ENCODE measurements at regions not wholly inside any gene's neighbourhood (a gene's known extent, or its start where the extent isn't known, plus 50 kb on each side); places are given as distances from the start of the nearest gene placed in this dataset.

DNA sequence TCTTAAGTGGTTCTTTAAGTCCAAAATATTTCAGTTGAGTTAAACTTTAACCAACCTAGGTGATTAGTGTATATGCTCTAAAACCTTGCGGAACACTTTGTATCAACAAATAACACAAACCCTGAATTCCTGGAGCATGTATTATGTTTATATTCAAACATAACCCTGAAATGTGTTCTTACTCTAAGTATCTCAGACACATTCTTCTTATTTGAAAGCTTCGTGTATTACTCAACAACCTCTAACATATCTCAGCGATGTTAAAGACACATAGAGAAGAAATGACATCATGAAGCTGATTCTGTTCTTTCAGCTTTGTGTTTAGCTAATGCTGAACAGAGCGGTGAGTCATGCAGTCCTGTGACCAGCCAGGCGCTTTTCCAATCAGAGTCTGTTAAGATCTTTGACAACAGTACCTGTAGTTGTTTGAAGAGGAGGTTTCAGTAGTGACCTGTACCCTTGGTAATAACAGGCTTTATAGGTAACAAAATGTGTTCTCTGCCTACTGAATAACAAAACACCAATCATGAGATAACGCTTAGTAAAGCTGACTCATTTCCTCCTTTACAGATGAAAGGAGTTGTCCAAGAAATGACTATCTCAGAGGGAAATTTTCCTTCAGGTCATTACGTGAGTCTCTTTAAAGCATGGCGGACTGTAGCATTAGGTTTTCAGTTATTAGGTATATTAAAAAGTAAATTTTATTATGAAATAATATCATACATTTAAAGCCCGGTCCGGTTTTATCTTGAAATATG, 67.3 kb upstream of the KLF6 start:
- DNase-seq (ENCODE audit: low read depth): peak; percentile 97

DNA sequence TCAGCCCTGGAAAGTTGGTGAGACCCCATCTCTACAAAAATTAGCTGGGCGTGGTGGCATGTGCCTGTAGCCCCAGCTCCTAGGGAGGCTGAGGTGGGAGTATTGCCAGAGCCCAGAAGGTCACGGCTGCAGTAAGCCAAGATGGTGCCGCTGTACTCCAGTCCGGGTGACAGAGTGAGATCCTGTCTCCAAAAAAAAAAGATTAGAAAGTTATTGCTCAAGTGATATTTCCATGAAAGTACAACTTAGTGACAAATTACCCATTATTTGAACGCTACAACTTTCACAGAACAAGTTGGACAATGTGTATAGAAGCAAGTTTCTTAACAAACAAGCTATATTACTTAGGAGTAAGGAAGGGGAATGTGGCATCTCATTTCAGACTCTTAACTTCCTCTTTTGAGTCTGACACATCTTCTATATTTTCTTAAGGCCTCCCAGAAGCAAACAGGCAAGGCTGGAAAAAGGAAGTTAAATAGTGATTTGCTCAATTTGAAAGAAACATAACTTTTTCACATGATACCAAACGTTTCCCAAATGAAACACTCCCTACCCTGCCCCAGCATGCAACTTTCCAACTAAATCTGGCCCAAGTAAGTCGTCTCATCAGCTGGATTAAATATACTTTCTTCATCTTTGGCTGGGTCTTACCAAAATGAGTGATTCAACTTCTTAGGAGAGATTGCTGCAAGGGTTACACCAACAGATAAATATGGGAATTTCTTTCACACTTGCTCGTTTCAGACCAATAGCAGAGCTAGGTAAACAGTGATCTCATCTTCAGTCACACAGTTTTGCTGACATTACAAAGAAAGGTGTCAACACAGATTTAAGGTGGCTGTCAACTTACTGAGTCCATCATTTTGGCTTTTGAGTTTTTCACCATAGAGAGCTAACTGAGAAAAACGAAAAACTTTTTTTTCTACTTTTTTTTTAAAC, 66.3 kb upstream of the KLF6 start:
- peak; percentile 82 for DNase-seq (ENCODE audit: low read depth)

DNA sequence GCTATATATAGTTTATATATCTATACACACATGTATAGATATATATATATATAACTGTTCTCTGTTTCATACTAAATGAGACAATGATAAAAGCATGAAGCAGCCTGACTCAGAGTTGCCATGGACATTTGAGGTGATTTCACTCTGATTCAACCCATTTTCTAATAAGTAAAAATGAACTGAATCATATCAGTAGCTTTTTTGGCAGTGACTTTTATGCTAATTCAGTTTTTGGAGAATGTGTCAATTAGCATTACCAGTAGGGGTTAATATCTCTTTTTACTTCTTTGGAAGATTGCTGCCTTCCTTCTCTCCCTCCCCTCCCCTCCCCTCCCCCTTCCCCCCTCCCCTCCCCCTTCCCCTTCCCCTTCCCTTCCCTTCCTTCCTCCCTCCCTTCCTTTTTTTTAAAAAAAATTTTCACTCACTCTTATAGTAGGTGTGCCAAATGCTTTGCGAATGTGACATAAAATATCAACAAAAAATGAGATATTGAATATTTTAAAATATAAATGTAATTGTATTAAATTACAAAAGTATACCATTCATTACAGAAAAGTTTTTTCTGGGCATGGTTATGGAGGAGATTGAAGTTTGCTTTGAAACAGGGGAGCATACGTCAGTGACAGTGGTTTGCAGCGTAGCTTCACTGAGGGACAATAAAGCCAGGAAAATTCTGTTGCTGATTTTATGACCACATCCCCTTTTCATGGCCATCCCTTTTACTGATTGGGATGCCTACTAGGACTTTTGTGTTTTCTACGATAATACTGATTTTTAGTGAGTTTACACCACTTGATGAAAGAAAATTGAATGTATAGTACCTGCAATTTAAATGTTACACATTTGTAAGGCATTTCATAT, 64.0 kb upstream of the KLF6 start:
- peak; percentile 56 for DNase-seq (ENCODE audit: low read depth)

DNA sequence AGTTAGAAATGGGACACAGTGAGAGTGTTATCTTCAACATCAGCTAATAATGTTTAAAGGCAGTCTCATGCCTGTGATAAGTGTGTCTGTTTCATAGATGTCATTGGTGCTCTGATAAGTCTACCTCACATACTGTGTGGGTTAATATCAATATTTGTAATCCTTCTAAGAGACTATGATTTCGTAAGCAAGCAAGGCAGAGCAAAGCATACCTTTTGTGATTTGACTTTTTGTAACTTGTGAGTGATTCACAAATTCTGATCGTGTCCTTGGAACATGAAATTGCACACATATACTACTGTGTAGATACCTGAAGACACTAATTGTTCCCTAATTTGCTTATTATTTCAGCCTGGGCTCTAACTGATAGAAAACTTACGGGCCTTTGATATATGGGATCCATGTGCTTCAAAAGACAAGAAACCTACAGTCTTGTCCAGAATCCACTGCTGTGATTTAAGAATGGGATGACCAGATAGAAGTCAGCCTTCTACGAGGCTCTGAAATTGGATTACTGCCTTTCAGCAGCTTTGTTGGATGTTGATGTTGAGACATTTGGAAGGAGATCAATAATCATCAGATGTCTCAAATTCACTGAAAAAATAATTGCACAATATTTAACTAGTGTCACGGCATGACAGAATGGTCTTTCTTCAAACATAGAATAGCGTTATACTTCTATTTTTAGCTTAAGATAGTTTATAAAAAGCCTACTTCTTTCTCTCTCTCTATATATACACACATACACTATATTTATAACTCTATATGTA, 63.2 kb upstream of the KLF6 start:
- peak; percentile 58 for DNase-seq (ENCODE audit: low read depth)

DNA sequence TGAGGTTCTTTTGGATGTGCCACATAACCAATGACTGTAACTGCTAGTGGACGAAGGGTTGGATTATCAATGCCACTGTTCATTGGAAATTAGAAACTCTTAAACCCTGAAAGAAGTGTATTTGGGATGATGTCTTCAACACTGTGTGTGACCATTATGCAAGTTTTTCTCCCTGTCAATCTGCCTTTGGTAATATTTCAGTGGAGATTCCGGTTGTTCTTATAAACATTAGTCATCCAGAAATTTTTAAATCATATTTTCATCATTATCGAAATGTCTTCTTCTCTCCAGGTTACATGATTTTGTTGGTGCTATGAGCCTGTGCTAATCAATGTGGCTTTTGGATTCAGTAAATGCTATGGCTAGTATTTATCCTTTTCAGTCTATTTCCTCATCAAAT, 61.7 kb upstream of the KLF6 start:
- no peak for DNase-seq (ENCODE audit: low read depth)

DNA sequence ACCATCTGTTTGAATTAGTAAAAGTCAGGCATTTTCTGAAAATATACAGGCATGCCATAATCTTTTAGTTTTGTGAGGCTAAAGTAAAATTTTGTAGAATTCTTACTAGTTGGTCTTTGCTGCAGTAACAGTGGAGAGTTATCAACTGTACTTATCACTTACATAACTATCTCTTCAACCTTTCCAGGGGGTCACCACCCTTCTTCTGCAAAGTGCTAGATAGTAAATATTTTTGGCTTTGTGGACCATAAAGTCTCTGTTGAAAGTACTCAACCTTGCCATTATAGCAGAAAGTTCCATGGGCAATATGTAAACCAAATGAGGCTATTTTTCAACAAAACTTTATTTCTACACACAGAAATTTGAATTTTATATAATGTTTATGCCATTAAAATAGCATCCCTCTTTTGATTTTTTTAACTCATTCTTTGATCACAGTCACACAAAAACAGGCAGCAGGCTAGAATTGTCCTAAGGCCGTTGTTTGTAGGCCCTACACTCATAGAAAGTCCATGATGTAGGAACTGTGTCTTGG, 59.5 kb upstream of the KLF6 start:
- no peak for DNase-seq (ENCODE audit: low read depth)

DNA sequence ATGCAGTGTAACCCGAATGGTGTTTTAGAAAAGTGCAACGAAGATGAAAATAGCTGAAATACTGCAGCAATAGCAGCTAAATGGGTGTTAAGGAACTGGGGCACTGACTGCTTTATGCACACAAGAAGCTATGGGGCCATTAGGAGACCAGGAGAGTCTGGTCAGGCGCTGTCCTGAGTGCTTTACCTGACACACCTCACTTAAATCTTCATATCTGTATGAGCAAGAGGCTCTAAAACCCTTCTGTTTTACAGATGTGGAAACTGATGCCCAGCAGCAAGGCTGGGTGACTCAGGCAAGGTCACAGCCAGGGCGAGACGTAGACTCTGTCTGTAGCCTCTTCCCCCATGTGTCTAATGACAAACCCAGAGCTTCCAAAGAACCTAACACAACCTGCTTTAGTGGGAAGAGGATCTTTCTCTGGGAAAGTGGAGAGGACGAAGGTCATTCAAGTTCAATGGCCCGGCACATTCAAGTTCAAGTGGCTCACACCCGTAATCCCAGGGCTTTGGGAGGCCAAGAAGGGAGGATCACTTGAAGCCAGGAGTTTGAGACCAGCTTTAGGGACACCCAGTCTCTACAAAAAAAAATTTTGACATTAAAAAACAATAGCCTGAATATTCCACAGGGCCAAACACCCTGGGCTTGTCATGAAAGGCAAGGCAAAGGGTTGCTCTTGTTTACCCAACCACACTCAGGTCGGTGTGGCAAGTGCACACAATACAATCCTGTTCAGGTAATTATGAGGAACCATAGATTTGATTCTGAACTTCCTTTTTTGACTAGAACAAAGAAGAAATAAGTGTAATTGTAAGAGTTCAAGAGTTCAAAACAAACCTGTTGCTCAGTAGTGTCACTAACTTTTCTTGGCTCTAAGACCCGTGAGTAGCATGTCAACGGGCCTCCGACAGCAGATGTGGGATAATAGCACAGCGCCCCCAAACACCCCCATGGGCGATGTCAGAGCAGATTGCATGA, 53.7 kb upstream of the KLF6 start:
- DNase-seq (ENCODE audit: low read depth): no peak

DNA sequence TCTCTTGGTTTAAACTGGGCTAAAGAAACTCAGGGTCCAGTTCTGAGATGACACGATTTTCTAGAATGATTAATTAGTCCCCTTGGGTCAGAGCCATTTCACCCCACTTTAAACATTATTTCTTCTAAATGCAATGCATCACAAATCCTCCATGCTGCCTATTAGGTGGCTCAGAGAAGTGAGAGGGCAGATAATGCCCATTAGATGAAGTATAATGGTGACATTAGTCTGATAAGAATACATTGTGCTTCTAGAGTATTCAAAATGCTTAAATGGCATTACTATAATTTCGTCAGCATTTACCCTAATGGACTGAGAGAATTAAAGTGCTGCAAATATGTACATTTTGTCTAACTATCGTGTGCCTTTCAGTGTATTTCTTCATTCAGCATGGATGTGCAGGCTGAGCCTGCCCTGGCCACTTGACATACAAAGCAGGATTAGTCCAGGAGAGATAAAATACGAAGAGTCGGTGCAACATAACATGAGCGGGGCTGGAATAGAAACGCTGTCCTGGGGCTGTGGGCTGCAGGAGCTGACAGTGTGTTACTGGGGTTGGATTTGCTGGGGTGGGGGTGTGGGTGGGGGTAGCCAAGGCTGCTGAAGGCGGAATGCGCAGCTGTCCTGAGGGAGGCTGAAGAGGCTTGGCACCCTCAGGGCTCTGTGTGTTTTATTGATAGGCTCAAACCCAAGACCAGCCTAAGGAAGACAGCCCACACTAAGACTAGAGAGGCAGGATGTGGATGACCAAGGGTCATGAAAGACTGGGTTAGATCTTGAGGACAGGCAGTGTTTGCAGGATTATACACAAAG, 52.8 kb upstream of the KLF6 start:
- DNase-seq (ENCODE audit: low read depth): no peak

DNA sequence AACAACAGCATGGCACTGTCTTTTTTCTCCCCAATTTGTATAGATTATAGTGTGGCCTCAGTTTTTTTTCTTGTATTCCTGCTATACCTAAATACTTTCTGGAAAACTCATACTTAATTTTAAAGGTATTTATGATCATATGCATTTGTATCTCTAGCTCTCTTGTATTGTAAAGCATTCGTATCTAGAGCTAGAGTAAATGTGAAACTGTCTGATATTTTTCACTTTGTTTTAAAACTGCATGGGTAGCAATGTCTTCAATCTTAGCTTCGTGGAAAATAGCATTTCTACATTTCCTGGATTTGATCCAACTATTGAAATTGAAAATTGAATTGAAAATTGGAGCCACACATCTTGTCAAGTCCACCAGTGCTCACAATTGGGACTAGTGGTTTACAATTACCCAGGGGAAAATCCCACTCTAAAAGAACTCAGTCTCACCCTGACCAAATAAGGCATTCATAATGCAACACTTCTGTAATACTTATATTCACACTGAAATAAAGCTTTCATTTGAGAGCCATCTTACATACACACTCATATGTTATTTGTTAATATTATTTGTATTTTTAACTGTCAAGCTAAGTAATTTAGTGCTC, 51.3 kb upstream of the KLF6 start:
- DNase-seq (ENCODE audit: low read depth): no peak

DNA sequence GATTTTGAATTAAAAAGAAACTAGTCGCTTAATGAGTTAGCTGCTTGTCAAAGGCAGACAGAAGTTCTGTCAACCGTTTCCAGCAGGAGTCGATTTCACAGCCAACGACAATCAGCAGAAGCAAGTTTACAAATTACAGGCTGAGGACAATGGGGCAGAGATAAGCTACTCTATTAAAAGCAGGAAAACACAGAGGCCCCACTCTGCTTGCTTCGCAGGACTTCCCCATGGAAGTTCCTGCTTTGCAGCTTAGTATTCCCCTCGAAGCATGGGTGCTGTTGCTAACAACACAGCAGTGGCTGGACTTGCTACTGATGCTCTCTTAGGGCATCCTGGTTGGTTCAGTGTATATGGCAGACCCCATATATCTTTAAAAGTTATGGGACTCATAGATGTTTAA, 50.8 kb upstream of the KLF6 start:
- DNase-seq (ENCODE audit: low read depth): no peak

DNA sequence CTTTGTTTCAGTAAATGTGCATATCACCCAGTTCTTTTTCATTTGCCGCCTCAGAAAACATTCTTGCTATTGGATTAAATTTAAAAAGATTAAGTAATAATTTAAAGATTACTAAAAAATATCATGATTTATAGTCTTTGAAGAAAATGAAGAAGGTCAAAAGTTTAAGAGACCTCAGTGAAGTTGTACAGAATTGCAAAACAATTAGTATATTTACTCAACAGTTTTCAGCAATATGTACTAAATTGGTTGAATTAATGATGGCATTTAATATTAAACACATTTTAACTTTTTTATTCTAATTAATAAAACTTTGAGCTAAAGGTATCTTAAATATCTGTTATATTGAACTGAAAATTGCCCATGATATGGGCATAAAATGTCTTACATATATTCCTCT, 49.9 kb upstream of the KLF6 start:
- no peak for DNase-seq (ENCODE audit: low read depth)
